Thoracic aorta (tissue), 2 donors: ENCODE measurements at regions not wholly inside any gene's neighbourhood (a gene's known extent, or its start where the extent isn't known, plus 50 kb on each side); places are given as distances from the start of the nearest gene placed in this dataset.

Source experiments
- ATAC-seq: fragments of 150-250 bp; one replicate; pipeline ENCODE4 v1.8.0; 2017; ENCODE audit warnings: low read depth; ENCODE audit not compliant: insufficient number of reproducible peaks, low FRiP score
- DNase-seq: peaks from one replicate; pipeline ENCODE4 v3.0.0-alpha.2; 2020; ENCODE audit warnings: low spot score
- H3K27ac ChIP-seq, 2 donors: fragments of 200-600 bp; sonication (generic); 1 replicate in 1 of 2; 2 replicates in 1 of 2; pipeline ENCODE4 v1.5.1; 2016; ENCODE audit warnings: mild to moderate bottlenecking in 2 of 2, moderate library complexity in 2 of 2
- H3K27me3 ChIP-seq: fragments of 200-600 bp; sonication (generic); replicated peaks from 2 replicates; pipeline ENCODE4 v1.6.0; 2016; ENCODE audit warnings: mild to moderate bottlenecking; ENCODE audit not compliant: insufficient read depth
- H3K36me3 ChIP-seq: fragments of 200-600 bp; sonication (generic); one replicate; pipeline ENCODE4 v1.5.1; 2016
- H3K4me1 ChIP-seq, 2 donors: fragments of 200-600 bp; sonication (generic); 1 replicate in 1 of 2; 2 replicates in 1 of 2; pipeline versions ENCODE4 v1.5.1 to v1.6.0; 2016; ENCODE audit warnings: low read depth in 2 of 2, mild to moderate bottlenecking in 1 of 2; ENCODE audit not compliant: control insufficient read depth in 1 of 2
- H3K4me3 ChIP-seq: fragments of 200-600 bp; sonication (generic); 2 replicates; pipeline ENCODE4 v1.5.1; 2016; ENCODE audit warnings: mild to moderate bottlenecking
- H3K9me3 ChIP-seq: fragments of 200-600 bp; sonication (generic); 2 replicates; pipeline ENCODE4 v1.5.1; 2016
- CTCF ChIP-seq: fragments of 200-600 bp; sonication (generic); IDR thresholded peaks from one replicate; pipeline ENCODE4 v1.5.1; 2019; ENCODE audit warnings: antibody characterized with exemption

- DNase-seq, result no peak
- ATAC-seq, result no peak
- H3K27me3 ChIP-seq, result no peaks in the 10 kb centered on the region
Observed at GRCh38 chr5:155867522-155868088, 459.4 kb upstream of the SGCD start.

GRCh38 chr5:155870636-155871035, 456.3 kb upstream of the SGCD start:
- Histone ChIP-seq H3K4me1 (no peaks in the 10 kb centered on the region), H3K9me3 (no peaks in the 10 kb centered on the region), H3K4me3 (no peak overlapping the region), H3K27me3 (no peaks in the 10 kb centered on the region), H3K27ac (no peak overlapping the region), H3K36me3 (no peaks in the 10 kb centered on the region)
- TF ChIP-seq CTCF, result no peak
- no peak for ATAC-seq
- no peak for DNase-seq

More at GRCh38 chr5:155867522-155868088, 459.4 kb upstream of the SGCD start:
- Histone ChIP-seq H3K36me3 (no peaks in the 10 kb centered on the region), H3K9me3 (no peaks in the 10 kb centered on the region), H3K4me3 (no peak overlapping the region), H3K4me1 (no peaks in the 10 kb centered on the region), H3K27ac (no peak overlapping the region)
- TF ChIP-seq CTCF, result no peak

- DNase-seq (no peak), ATAC-seq (no peak)
- Histone ChIP-seq H3K4me1 (no peaks in the 10 kb centered on the region), H3K9me3 (no peaks in the 10 kb centered on the region), H3K36me3 (no peaks in the 10 kb centered on the region), H3K27me3 (no peaks in the 10 kb centered on the region), H3K27ac (no peak overlapping the region), H3K4me3 (no peak overlapping the region)
- no peak for TF ChIP-seq CTCF
Observed at GRCh38 chr5:155871623-155872022, 455.3 kb upstream of the SGCD start.

- no peak for TF ChIP-seq CTCF
- H3K27me3 ChIP-seq, result no peaks in the 10 kb centered on the region
- H3K4me3 ChIP-seq, result no peak overlapping the region
- H3K27ac ChIP-seq, result no peak overlapping the region
- no peaks in the 10 kb centered on the region for H3K9me3 ChIP-seq
- no peak for ATAC-seq
- no peaks in the 10 kb centered on the region for H3K4me1 ChIP-seq
- no peaks in the 10 kb centered on the region for H3K36me3 ChIP-seq
- no peak for DNase-seq
Observed at GRCh38 chr5:155872629-155873220, 454.2 kb upstream of the SGCD start.

GRCh38 chr5:155878991-155879575, 447.9 kb upstream of the SGCD start:
- TF ChIP-seq CTCF, result no peak
- ATAC-seq, result no peak
- H3K27ac ChIP-seq, result no peak overlapping the region
- no peaks in the 10 kb centered on the region for H3K9me3 ChIP-seq
- H3K36me3 ChIP-seq, result no peaks in the 10 kb centered on the region
- no peaks in the 10 kb centered on the region for H3K4me1 ChIP-seq
- H3K27me3 ChIP-seq, result no peaks in the 10 kb centered on the region
- no peak overlapping the region for H3K4me3 ChIP-seq
- DNase-seq, result no peak
